ENCODE measurements at regions not wholly inside any gene's neighbourhood (a gene's known extent, or its start where the extent isn't known, plus 50 kb on each side); places are given as distances from the start of the nearest gene placed in this dataset.

DNA sequence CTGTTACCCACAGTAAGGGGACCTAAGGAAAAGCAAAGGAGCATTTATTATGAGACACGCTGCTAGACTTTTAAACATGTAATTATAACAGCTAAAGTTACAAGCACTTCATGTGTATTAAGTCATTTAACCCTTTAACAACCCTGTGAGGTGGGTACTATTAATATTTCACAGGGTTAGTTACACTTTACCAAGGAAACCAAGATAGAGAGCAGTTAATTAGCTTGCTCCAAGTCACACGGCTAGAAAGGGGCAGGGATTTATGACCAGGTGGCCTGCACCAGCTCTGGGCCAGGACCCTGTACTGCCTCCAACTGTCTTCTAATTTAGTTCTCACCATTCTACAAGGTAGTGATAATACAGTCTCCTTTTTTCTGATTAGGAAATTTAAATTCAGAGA, 74.9 kb downstream of the RPL27A start:
- Histone ChIP-seq H3K4me2 (ENCODE audit: insufficient read depth, low read length) (no peak overlapping the region), H3K79me2 (ENCODE audit: control insufficient read depth, insufficient read depth, low read length) (no peaks in the 10 kb centered on the region), H3K4me1 (replicated peaks in 1 of 2; ENCODE audit: control insufficient read depth in 2 of 2, insufficient read depth in 2 of 2, low read length in 2 of 2) (no peaks in the 10 kb centered on the region), H3K9me1 (ENCODE audit: control insufficient read depth, insufficient read depth, low read length) (no peaks in the 10 kb centered on the region), H3K9ac (ENCODE audit: insufficient read depth in 1 of 2, low read depth in 2 of 2, low read length in 2 of 2) (no peak overlapping the region), H3K4me3 (no peak overlapping the region), H3K27ac (ENCODE audit: extremely low read depth, low read depth, low read length) (no peak overlapping the region), H2AFZ (ENCODE audit: low read depth, low read length) (no peak overlapping the region), H3K36me3 (ENCODE audit: control insufficient read depth, insufficient read depth, low read length) (no peaks in the 10 kb centered on the region), H3K9me3 (replicated peaks; ENCODE audit: control insufficient read depth, insufficient read depth, low read depth, low read length) (no peaks in the 10 kb centered on the region), H3K27me3 (ENCODE audit: control insufficient read depth in 2 of 2, insufficient read depth in 2 of 2, low read length in 2 of 2) (peaks cover 34 to 42% of the 10 kb centered on the region in 2 experiments), H4K20me1 (replicated peaks; ENCODE audit: control insufficient read depth, insufficient read depth, low read length) (no peaks in the 10 kb centered on the region)
- no peak for DNase-seq (ENCODE audit: extremely low read depth in 1 of 4, low spot score in 3 of 4)
- TF ChIP-seq FOXA3 (CRISPR knock-in tag; conservative IDR thresholded peaks at IDR 0.05 in 1 of 2, IDR thresholded peaks at IDR 0.05 in 1 of 2) = no peak
- TF ChIP-seq TGIF2 (CRISPR knock-in tag; IDR thresholded peaks at IDR 0.05) = no peak
- TF ChIP-seq BRCA1 (IDR thresholded peaks at IDR 0.05) = no peak
- TF ChIP-seq BRCA1 (CRISPR knock-in tag; IDR thresholded peaks at IDR 0.05) = no peak
- no peak for TF ChIP-seq RBM17 (IDR thresholded peaks at IDR 0.05; ENCODE audit: borderline replicate concordance, low read depth, low read length)
- no peak for TF ChIP-seq JUN (IDR thresholded peaks at IDR 0.05; ENCODE audit: borderline replicate concordance, low read depth, low read length)
- no peak for TF ChIP-seq JUN (CRISPR knock-in tag; IDR thresholded peaks at IDR 0.05; ENCODE audit: borderline replicate concordance)
- WGBS (ENCODE audit: insufficient coverage, low coverage, missing lambda C conversion rate) = 0% methylated on average over 2 of the region's 2 CpGs
- ChIA-PET CTCF (ENCODE audit: low intra/inter-chr PET ratio) (no interaction called here), POLR2A (interaction anchor here (0.5 to 1.5 kb wide), 3 partner anchors 11 to 166 kb away, joined by 3 to 4 read pairs (median 3); no protein-coding TSS in a partner anchor)
- BruUV-seq (replicated peaks) = no TSS peak
- in situ Hi-C loops (cut with MboI) = no loop called here
- FAIRE-seq = no peak
- intact Hi-C loops (cut with micrococcal nuclease) = no loop called here
- no peak for ATAC-seq

Data from K562 (cell line).